ENCODE measurements at regions not wholly inside any gene's neighbourhood (a gene's known extent, or its start where the extent isn't known, plus 50 kb on each side); places are given as distances from the start of the nearest gene placed in this dataset.
"Not testable (repeated sequence)": the region's sequence is repeated elsewhere in the genome, so short reads cannot be mapped to it uniquely, and the experiment has no call there.

GRCh38 chr1:91207691-91208090 lies 185.9 kb upstream of the ZNF644 start:
- not testable (repeated sequence) for DNase-seq

GRCh38 chr1:91204150-91204549 lies 182.3 kb upstream of the ZNF644 start:
- DNase-seq = not testable (repeated sequence)

GRCh38 chr1:91201694-91202093 lies 179.9 kb upstream of the ZNF644 start:
- no peak for DNase-seq

DNA sequence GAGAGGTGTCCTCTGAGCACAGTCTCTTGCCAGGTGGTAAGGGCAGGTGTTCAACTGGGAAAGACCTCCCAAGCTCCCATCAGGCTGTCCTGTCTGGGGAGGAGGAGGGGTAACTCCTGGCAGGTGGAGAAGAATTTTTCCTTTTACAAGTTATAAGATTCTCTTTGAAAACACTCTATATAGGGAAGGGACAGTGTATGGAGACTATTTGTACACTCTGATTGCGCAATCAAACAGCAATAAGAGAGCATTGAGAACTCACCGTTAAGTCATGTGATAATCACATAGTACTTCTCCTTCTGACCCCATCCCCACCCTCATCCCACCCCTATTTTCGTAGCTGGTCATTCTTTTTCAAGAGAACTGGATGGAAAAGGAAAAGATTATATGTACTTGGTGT lies 179.3 kb upstream of the ZNF644 start:
- DNase-seq = no peak

DNA sequence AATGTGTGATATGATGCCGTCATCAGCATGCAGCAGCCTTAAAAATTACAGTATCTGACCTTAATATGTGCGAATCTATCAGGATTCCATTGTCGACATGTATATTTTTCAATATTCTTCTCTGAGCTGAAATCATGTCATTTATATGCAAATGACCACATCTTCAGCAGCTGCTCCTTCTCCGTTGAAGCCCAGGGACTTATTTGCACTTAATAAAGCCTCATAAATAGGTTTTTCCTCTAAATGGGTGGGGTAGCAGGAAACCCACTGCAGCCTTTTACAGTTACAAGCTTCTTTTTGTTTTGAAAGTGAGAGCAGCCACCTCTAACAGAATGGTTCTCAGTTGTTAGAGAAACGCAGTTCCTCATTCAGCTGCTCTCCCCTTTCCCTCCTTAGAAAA lies 178.8 kb upstream of the ZNF644 start:
- DNase-seq = no peak

GRCh38 chr1:91199988-91200387 lies 178.2 kb upstream of the ZNF644 start:
- no peak for DNase-seq

GRCh38 chr1:91190996-91191395 lies 169.2 kb upstream of the ZNF644 start:
- no peak for DNase-seq

DNA sequence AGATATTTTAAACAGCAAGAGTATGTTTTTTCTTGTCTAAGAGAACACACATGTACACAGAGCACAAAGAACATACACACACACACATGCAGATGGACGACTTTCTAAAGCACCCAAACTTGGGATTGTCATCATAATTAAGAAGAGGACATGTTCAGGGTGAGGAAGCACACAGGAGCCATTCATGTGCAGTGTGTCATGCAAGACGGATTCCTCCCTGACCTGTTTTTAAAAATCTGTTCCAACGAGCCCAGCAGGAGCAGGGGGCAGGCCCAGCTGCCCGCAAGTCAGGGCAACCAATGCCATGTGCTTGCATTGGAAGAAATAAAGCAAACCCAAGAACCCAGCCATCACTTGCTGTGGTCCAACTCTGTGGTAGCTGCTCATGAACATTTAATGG lies 167.3 kb upstream of the ZNF644 start:
- DNase-seq = no peak

DNA sequence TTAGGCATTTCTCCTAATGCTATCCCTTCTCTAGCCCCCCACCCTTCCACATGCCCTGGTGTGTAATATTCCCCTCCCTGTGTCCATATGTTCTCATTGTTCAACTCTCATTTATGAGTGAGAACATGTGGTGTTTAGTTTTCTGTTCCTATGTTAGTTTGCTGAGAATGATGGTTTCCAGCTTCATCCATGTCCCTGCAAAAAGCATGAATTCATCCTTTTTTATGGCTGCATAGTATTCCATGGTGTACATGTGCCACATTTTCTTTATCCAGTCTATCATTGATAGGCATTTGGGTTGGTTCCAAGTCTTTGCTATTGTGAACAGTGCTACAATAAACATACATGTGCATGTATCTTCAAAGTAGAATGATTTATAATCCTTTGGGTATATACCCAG lies 161.0 kb upstream of the ZNF644 start:
- not testable (repeated sequence) for DNase-seq

DNA sequence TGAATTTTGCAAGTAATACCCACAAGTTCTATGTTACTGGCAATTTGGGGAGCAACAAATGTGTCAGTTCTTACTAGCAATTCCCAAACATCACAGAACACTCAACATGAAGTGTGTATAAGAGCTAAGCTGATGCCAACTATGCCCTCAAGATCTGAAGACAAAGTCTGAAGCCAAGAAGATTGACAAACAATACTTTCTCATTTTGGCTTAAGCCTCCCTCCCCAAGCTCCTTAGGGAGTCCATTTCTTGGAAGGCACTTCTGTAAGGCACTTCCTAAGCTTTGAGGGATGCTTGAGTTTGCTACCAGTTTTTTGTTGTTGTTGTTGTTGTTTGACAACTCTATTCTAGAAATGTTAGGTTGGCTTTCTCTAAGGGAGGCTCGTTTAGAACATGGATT lies 154.4 kb upstream of the ZNF644 start:
- DNase-seq = no peak

- no peak for DNase-seq
Measured at GRCh38 chr1:91174734-91175133, 152.9 kb upstream of the ZNF644 start.

DNA sequence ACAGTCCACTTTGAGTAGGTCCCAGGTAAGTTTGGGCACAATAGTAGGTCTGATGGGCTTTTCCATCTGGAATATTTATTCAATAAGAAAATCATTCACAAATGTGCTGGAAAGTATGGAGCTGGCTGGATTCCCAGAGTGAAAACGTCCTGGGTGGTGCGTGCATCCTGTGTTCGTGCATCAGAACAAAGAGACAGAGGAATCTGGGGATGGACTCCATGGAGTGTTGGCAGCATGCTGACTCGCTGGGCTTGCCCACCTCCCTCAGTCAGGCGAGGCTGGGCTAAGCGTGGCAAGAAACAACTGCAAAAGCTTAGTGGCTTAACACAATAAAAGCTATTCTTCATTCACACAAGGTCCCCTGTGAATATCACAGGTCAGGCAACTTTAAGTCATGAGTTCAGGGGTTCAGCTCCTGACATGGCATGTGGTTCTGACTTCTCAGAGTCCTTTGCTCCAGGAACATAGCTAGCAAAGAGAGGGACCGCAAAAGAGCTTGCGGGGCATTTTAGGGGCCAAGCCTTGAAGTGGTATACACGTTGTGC lies 151.6 kb upstream of the ZNF644 start:
- DNase-seq = no peak

DNA sequence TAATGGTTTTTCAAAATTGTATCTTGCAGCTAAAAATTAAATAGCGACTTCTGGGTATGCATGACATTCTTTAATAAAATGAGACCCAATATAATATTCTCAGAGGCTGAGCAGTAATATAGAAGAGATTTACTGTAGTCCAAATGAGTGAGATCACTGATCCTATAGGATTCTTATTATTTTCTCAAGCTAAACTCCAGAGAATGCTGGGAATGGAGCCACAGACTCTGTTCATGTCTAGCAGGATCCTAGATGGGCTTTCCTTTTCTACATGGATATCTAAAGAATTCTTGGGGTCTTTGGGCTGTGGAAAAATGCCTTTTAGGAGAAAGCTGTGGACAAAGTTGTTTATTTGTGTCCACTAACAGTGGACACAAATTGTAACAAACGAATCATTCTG lies 150.7 kb upstream of the ZNF644 start:
- DNase-seq = no peak

- DNase-seq = no peak
Measured at GRCh38 chr1:91171898-91172297, 150.1 kb upstream of the ZNF644 start.

DNA sequence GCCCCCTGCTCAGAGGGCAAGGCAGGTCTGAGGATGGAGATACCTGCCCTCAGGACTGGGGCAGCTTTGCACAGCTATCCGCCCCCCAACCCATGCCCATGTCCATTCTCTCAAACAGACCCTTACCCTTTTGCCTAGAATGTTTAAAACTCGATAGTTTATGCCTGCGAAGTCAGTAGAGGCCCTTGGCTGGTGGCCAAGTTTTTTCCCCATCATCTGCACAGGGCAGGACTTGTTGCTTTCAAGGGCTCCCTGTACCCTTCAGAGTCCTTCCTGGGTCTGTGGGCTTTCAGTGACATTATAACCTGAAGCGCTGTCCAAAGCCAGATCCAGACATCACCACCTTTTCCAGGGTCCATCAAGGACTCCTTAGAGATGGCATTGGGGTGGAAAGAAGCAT lies 148.7 kb upstream of the ZNF644 start:
- DNase-seq = no peak

GRCh38 chr1:91166106-91166712 lies 144.4 kb upstream of the ZNF644 start:
- peak; percentile 29 for DNase-seq

- peak; percentile 71 for DNase-seq
Measured at GRCh38 chr1:91165033-91165654, 143.3 kb upstream of the ZNF644 start.

GRCh38 chr1:91162613-91163012 lies 140.8 kb upstream of the ZNF644 start:
- no peak for DNase-seq

- DNase-seq = no peak
Measured at GRCh38 chr1:91161749-91162148, 139.9 kb upstream of the ZNF644 start.

DNA sequence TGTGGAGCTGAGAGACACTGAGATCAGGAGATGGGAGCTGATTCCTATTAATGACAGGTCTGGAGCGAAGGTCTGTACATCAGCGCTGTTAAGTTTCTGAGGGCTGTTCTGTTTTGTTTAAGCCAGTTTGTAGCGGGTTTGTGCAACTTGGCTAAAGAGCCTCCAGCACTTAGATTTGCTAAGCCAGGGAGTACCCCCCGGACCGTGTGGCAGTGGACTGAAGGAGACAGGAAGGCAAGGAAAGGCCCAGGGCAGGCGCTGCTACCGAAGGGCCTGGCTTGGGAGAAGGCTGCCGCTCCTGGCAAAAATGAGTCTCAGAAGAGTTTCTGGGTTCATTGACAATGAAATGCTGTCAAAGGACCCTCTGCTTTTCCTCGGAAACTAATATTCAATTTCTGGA lies 139.3 kb upstream of the ZNF644 start:
- DNase-seq = no peak

DNA sequence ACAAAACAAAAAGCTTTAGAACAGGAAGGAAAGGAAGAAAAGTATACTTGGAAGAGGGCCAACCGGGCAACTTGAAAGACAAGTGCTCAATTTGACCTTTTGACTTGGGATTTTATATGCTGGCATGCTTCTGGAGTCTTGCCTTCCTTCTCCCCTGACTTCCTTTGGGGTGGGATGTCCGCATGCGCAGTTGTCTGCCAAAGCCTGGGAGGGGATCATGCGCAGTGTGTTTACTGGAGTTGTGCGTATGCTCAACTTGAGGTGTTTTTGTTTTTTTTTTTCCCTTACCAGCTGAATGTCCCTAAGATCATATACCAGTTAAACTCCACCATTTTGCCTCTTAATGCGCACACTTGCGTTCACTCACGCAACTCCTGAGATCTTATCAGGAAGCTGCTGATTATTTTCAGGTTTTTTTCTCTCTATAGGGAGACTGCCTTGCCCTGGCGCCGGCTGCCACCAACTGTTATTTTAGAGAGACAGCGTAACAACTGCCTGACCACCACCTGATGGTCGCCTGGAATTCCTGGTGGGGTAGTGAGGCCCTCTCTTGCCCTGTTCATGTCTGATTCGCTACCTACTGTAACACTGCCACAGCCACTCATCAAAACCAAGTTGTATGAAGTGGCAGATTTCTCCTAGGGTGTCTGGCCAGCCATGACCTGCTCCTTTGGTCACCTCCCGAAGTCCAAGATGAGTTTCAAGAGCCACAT lies 138.7 kb upstream of the ZNF644 start:
- no peak for DNase-seq

DNA sequence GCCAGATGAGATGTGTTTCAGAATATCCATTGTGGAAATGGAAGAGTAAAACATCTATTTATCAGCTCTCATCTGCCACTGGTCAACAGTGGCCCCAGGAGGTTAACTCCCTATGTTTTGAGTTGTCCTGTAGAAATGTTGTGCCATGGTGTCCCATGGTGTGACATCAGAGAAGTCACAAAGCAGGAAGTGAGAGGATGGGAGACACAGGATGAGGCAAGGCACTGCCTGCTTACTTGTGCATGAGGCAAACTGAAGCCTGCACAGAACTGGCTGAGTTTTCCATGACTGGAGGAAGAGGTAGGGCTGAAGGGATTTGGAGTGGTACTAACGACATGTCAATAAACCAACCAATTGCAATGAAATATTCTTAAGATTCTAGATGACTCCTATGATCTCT lies 131.5 kb upstream of the ZNF644 start:
- no peak for DNase-seq

DNA sequence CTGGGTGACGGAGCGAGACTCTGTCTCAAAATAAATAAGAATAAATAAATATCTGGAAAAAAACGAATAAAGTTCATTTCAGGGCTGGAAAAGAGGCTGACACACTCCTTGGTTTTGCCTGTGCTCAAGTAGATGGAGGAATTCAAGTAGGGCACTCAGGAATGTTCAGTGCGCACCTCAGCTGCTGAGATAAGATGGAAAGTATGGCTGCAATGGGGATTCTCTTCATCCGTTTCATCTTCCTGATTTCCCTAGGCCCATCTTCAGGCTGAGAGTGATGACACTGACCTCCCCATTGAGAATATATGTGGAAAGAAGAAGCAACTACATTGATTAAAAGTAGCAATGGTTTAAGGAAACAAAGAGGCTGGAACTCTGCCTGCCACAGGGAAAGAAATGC lies 130.5 kb upstream of the ZNF644 start:
- DNase-seq = no peak

GRCh38 chr1:91151702-91152101 lies 129.9 kb upstream of the ZNF644 start:
- DNase-seq = no peak

All from activated T-cell treated with anti-CD3 and anti-CD28 coated beads, Interleukin-2, amount 50 U/mL, for 1 hour (primary cell).